HEK293T (cell line): ENCODE measurements at regions not wholly inside any gene's neighbourhood (a gene's known extent, or its start where the extent isn't known, plus 50 kb on each side); places are given as distances from the start of the nearest gene placed in this dataset.

Experiments
- BHLHE40 ChIP-seq: fragments of 450-650 bp; IDR thresholded peaks from 2 replicates; pipeline ENCODE4 v1.6.1; 2016; ENCODE audit warnings: mild to moderate bottlenecking, moderate library complexity, borderline replicate concordance
- FOXA1 ChIP-seq: fragments of 450-650 bp; IDR thresholded peaks from 2 replicates; pipeline ENCODE4 v1.6.1; 2016; ENCODE audit warnings: mild to moderate bottlenecking
- FOXK2 ChIP-seq: fragments of 450-650 bp; IDR thresholded peaks from 2 replicates; pipeline ENCODE4 v1.6.1; 2016; ENCODE audit warnings: mild to moderate bottlenecking
- HDGF ChIP-seq: fragments of 450-650 bp; IDR thresholded peaks from 2 replicates; pipeline ENCODE4 v1.6.1; 2017; ENCODE audit warnings: antibody characterized with exemption, borderline replicate concordance
- SP1 ChIP-seq: fragments of 450-650 bp; IDR thresholded peaks from 2 replicates; pipeline ENCODE4 v1.6.1; 2017
- ZNF384 ChIP-seq: fragments of 450-650 bp; IDR thresholded peaks from 2 replicates; pipeline ENCODE4 v1.6.1; 2016

DNA sequence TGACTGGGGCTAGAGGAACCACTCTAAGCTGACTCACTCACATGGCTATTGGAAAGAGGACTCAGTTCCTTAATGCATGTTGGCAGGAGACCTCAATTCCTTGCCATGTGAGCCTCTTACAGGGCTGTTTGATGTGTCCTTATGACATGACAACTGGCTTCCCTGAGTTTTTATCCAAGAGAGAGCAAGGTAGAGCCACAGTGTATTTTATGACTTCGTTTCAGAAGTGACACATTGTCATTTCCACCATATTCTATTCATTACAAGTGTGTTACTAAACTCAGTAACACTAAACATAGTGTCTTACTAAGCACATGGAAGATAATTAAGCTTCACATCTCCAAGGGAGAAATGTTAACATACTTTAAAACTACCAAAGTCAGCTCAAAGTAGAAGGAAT lies 98.2 kb downstream of the ZNF777 start:
- no peak for TF ChIP-seq HDGF
- no peak for TF ChIP-seq FOXK2
- no peak for TF ChIP-seq BHLHE40
- TF ChIP-seq FOXA1, result no peak
- TF ChIP-seq SP1, result no peak
- TF ChIP-seq ZNF384, result no peak
